GM18867 (cell line): ENCODE measurements at regions not wholly inside any gene's neighbourhood (a gene's known extent, or its start where the extent isn't known, plus 50 kb on each side); places are given as distances from the start of the nearest gene placed in this dataset.
"Not testable (repeated sequence)": the region's sequence is repeated elsewhere in the genome, so short reads cannot be mapped to it uniquely, and the experiment has no call there.

Experiments used
- ATAC-seq: cut with Tn5 transposase; IDR thresholded peaks from one replicate; pipeline ENCODE4 v1.9.1; 2021; ENCODE audit warnings: mild to moderate bottlenecking, moderate library complexity; ENCODE audit not compliant: unreplicated experiment

DNA sequence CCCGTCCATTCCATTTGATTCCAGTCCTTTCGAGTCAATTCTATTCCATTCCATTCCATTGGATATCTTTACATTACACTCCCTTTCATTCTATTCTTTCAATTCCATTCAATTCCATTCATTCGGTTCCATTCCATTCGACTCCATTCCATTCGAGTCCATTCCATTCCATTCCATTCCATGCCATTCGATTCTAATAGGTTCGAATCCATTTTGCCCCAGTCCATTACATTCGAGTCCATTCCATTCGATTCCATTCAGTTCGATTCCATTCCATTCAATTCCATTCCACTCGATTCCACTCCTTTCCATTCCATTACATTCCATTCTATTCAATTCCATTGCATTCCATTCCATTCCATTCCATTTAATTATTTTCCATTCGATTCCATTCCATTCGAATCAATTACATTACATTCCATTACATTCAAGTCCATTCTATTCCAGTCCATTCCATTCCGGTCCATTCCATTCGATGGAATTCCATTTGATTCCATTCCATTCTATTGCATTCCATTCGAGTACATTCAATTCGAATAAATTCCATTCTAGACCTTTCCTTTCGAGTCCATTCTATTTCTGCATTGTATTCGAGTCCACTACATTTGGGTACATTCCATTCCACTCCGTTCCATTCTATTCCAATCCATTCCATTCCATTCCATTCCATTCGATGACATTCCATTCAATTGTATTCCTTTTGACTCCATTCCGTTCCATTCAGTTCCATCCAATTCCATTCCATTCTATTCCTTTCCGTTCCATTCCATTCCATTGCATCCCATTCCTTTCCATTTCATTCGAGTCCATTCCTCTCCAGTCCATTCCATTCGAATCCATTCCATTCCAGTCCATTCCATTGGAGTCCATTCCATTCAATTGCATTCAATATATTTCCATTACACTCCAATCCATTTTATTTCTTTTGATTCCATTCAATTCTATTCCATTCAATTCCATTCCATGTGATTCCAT lies 2604.8 kb upstream of the TPTE start:
- ATAC-seq = no peak

DNA sequence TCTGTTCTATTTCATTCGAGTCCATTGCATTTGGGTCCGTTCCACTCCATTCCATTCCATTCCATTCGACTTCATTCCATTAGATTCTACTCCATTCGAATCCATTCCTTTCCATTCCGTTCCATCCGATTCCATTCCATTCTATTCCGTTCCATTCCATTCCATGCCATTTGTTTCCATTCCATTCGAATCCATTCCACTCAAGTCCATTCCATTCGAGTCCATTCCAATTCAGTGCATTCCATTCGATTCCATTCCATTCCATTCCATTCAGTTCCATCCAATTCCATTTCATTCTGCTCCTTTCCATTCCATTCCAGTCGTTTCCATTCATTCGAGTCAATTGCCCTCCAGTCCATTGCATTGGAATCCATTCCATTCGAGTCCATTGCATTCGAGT lies 2603.7 kb upstream of the TPTE start:
- ATAC-seq = no peak

DNA sequence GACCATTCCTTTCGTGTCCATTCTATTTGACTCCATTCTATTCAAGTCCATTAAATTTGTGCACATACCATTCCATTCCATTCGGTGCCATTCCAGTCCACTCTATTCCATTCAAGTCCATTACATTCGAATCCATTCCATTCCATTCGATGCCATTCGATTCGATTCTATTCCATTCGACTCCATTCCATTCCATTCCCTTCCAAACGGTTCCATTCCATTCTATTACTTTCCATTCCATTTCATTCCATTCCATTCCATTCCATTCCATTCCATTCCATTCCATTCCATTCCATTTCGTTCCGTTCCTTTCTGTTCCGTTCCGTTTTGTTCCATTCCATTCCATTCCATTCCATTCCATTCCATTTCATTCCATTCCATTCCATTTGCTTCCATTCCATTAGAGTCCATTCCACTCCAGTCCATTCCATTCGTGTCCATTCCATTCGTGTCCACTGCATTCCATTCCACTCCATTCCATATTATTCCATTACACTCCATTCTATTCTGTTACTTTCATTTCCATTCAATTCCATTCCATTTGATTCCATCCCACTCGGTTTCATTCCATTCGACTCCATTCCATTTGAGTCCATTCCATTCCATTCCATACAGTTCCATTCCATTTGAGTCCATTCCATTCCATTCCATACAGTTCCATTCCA lies 2595.3 kb upstream of the TPTE start:
- peak; percentile 60 for ATAC-seq

DNA sequence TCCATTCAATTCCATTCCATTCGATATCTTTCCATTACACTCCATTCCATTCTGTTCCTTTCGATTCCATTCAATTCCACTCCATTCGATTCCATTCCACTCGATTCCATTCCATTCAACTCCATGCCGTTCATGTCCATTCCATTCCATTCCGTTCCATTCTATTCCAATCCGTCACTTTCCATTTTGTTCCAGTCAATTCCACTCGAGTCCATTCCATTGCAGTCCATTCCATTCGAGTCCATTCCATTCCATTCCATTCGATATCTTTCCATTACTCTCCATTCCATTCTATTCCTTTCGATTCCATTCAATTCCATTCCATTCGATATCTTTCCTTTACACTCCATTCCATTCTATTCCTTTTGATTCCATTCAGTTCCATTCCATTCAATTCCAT lies 2592.9 kb upstream of the TPTE start:
- not testable (repeated sequence) for ATAC-seq

DNA sequence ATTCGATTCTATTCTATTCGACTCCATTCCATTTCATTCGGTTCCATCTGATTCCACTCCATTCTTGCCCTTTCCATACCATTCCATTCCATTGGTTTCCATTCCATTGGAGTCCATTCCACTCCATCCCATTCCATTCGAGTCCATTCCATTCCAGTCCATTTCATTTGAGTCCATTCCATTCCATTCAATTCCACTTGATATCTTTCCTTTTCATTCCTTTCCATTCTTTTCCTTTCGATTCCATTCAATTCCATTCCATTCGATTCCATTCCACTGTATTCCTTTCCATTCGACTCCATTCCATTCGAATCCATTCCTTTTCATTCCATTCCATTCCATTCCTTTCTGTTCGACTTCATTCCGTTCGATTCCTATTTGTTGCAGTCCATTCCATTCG lies 2591.8 kb upstream of the TPTE start:
- ATAC-seq = not testable (repeated sequence)

DNA sequence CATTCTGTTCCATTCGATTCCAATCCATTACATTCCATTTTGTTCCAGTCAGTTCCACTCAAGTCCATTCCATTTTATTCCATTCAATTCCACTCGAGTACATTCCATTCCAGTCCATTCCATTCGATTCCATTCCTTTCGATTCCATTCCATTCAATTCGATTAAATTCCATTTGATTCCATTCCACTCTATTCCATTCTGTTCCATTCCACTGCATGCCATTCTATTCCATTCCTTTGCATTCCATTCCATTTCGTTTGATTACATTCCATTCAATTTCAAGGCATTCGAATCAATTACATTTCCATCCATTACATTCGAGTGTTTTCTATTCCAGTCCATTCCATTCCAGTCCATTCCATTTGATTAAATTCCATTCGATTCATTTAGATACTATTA lies 2590.9 kb upstream of the TPTE start:
- ATAC-seq = not testable (repeated sequence)

DNA sequence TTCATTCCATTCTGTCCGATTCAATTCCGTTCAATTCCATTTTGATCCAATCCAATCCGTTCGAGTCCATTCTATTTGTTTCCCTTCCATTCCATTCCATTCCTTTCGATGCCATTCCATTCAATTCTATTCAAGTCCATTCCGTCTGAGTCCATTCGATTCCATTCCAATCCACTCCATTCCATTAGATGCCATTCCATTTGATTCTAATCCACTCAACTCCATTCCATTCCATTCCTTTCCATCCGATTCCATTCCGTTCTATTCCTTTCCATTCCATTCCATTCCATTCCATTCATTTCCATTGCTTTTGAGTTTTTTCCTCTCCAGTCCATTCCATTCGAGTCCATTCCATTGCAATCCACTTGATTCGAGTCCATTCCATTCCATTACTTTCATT lies 2589.3 kb upstream of the TPTE start:
- not testable (repeated sequence) for ATAC-seq

DNA sequence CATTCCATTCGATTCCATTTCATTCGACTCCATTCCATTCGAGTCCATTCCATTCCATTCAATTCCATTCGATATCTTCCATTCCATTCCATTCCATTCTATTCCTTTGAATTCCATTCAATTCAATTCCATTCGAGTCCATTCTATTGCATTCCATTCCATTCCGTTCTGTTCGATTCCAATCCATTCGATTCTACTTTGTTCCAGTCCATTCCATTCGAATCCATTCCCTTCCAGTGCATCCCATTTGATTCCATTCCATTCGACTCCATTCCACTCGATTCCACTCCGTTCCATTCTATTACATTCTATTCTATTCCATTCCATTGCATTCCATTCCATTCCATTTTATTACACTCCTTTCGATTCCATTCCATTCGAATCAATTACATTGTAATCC lies 2588.5 kb upstream of the TPTE start:
- not testable (repeated sequence) for ATAC-seq

DNA sequence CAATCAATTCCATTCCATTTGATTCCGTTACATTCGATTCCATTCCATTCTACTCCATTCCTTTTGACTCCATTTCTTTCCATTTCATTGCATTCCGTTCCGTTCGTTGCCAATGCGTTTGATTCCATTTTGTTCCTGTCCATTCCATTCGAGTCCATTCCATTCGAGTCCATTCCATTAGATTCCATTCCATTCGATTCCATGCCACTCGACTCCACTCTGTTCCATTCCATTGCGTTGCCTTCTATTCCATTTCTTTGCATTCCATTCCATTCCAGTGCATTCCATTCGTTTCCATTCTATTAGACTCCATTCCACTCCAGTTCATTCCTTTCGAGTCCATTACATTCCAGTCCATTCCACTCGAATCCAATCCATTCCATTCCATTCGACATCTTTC lies 2587.5 kb upstream of the TPTE start:
- ATAC-seq = no peak

DNA sequence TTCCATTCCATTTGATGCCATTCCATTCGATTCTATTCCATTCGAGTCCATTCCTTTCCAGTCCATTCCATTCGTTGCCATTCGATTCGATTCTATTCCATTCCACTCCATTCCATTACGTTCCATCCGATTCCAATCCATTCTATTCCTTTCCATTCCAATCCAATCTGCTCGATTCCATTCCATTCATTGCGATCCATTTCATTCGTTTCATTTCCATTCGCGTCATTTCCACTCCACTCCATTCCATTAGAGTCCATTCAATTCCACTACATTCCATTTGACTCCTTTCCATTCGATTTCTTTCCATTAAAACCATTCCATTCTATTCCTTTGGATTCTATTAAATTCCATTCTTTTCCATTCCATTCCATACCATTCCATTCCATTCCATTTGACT lies 2584.1 kb upstream of the TPTE start:
- ATAC-seq = not testable (repeated sequence)

DNA sequence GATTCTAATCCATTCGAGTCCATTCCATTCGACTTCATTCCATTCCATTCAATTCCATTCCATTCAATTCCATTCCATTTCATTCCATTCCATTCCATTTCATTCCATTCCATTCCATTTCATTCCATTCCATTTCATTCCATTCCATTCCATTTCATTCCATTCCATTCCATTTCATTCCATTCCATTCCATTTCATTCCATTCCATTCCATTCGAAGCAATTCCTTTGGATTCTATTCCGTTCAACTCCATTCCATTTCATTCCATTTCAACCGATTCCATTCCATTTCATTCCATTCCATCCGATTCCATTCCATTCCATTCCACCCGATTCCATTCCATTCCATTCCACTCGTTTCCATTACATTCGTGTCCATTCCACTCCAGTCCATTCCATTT lies 2583.2 kb upstream of the TPTE start:
- ATAC-seq = not testable (repeated sequence)

DNA sequence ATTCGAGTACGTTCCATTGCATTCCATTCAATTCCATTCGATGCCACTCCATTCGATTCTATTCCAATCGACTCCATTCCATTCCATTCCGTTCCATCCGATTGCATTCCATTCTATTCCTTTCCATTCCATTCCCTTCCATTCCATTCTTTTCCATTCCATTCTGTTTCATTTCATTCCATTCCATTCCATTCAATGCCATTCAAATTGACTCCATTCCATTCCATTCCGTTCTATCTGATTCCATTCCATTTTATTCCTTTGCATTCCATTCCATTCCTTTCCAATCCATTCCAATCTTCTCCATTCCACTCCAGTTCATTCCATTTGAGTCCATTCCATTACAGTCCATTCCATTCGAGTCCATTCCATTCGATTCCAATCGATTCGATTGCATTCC lies 2580.0 kb upstream of the TPTE start:
- ATAC-seq = not testable (repeated sequence)

DNA sequence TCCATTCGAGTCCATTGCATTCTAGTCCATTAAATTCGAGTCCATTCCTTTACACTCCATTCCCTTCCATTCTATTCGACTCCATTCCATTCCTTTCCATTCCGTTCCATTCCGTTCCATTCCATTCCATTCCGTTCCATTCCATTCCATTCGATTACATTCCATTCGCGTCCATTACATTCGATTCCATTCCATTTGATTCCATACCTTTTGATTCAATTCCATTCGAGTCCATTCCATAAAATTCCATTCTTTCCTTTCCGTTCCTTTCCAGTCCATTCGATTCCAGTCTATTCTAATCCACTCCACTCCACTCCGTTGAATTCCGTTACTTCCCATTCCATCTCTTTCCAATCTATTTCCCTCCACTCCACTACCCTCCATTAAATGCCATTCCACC lies 2579.2 kb upstream of the TPTE start:
- not testable (repeated sequence) for ATAC-seq

DNA sequence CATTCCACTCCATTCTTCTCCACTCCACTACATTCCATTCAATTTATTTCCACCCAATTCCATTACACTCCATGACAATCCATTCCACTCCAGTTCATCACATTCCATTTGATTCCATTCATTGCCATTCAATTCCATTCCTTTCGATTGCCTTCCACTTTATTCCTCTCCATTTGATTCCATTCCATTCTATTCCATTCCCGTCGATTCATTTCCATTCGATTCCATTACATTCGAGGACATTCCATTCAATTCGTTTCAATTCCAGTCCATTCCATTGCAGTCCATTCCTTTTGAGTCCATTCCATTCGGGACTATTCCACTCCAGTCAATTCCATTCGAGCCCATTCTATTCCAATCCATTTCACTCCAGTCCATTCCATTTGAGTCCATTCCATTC lies 2577.8 kb upstream of the TPTE start:
- ATAC-seq = not testable (repeated sequence)

DNA sequence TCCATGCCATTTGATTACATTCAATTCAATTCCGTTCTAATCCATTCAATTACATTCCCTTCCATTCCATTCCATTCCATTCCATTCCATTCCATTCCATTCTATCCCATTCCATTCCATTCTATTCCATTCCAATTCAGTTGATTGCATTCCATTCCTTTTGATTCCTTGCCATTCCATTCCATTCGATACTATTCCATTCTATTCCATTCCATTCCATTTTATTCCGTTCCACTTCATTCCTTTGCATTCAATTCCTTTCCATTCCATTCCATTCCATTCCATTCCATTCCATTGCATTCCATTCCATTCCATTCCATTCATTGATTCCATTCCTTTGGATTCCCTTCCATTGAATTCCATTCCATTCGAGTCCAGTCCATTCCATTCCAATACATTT lies 2574.0 kb upstream of the TPTE start:
- ATAC-seq = no peak

DNA sequence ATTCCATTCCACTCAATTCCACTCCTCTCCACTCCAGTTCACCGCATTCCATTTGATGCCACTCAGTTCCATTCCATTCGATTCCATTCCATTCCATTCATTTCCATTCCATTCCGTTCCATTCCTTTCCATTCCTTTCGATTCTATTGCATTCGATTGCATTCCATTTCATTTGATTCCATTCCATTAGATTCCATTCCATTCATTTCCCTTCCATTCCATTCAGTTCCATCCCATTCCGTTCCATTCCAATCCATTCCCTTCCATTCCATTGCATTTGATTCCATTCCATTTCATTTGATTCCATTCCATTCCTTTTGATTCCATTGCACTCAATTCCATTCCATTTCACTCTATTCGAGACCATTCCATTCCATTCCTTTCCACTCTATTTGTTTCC lies 2572.7 kb upstream of the TPTE start:
- not testable (repeated sequence) for ATAC-seq

DNA sequence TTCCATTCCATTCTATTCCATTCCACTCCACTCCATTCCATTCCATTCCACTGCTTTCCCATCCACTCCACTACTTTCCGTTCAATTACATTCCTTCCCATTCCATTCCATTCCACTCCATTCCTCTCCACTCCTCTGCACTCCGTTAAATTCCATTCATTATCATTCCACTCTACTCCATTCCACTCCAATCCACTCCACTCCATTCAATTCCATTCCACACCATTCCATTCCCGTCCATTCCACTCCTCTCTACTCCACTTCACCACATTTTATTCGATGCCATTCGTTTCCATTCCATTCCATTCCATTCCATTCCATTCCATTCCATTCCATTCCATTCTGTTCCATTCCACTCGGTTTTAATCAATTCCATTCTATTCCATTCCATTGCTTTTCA lies 2571.5 kb upstream of the TPTE start:
- not testable (repeated sequence) for ATAC-seq

DNA sequence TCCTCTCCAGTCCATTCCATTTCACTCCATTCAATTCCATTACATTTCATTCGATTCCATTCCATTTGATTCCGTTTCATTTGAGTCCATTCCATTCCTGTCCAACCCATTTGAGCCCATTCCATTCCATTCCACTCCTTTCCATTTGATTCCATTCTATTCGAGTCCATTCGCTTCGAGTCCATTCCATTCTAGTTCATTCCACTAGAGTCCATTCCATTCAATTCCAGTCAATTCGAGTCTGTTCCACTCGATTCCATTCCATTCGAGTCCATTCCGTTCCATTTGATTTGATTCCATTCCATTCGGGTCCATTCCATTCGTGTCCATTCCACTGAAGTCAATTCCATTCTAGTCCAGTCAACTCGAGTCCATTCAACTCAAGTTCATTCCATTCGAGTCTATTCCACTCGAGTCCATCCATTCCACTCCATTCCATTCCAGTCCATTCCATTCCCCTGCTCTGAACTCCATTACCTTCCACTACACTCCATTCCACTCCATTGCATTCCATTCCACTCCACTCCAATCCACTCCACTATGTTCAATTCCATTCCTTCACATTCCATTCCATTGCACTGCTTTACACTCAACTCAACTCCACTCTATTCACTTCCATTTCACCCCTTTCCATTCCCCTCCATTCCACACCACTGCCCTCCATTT lies 2569.4 kb upstream of the TPTE start:
- no peak for ATAC-seq

DNA sequence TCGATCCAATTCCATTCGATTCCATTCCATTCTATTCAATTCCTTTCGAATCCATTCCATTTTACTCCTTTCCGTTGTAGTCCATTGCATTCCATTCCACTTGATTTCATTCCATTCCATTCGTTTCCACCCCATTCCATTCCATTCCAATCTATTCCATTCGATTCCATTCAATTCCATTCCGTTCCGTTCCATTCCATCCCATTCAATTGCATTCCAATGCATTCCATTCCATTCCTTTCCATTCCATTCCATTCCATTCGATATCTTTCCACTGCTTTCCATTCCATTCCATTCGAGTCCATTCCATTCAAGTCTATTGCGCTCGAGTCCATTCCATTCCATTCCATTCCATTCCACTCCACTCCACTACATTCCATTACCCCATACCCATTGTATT lies 2568.7 kb upstream of the TPTE start:
- no peak for ATAC-seq

DNA sequence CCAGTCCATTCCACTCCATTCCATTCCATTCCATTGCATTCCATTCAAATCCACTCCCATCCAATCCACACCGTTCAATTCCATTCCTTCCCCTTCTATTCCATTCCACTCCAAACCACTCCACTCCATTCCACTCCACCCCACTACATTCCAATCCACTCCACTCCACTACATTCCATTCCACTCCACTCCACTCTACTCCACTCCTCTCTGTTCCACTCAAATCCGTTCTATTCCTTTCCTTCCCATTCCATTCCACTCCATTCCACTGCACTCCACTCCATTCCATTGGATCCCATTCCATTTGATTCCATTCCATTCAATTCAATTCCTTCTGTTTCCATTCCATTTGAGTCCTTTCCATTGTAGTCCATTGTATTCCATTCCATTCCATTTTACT lies 2568.3 kb upstream of the TPTE start:
- no peak for ATAC-seq

DNA sequence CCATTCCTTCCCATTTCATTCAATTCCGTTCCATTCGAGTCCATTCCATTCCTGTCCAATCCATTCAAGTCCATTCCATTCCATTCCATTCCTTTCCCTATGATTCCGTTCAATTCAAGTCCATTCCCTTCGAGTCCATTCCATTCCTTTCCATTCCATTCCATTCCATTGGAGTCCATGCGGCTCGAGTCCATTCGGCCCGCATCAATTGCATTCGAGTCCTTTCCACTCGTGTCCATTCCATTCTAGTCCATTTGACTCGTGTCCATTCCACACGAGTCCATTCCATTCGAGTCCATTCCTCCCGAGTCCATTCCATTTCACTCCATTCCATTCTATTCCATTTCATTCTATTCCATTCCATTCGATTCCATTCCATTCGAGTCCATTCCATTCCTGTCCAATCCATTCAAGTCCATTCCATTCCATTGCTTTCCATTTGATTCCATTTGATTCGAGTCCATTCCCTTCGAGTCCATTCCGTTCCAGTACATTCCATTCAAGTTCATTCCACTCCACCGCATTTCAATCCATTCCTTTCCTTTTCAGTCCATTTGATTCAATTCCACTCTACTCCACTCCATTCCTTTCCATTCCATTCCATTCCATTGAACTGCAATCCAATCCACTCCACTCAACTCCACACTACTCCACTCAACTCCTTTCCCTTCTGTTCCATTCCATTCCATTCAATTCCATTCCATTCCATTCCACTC lies 2565.9 kb upstream of the TPTE start:
- ATAC-seq = not testable (repeated sequence)
